NCI-H187 treated with DMSO at 0.1 percent for 48 hours (cell line): ENCODE measurements at regions not wholly inside any gene's neighbourhood (a gene's known extent, or its start where the extent isn't known, plus 50 kb on each side); places are given as distances from the start of the nearest gene placed in this dataset.

Experiments
- DNase-seq: peaks from one replicate; lab custom pipeline; 2025; lab: John Stamatoyannopoulos, UW

DNA sequence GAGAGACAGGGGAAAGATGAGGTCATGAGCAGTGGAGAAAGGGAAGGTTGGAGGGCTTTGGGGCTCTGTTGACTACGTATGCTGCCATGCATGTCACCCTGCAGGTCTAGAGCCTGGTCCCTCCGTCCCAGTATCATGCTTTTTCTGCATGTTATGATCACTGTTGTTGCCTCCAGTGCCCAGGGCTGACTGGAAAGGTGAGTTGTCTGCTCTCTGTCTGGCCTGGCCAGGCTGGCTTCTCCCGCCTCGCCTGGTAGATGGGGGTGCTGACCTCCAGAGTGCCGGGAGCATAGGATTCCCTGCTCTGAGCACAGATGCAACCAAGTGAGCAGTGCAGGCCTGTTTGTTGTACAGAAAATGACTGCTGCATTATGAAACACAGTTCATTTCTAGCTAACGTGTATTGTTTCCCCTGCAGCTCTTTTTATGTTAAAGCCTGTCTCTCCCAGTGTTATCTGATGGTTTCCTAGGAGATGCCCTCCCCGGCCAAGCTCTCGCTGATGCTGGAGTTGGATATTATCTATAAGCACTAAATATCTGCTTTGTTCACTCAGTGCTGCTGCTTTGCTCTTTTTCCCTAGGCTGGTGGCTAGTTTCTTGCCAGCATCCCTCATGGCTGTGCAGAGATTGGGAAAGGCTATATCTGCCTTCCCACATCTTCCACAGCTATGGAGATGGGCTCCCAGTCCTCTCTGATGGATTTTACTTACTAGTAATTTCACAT, 158.2 kb downstream of the TDRD15 start:
- no peak for DNase-seq

DNA sequence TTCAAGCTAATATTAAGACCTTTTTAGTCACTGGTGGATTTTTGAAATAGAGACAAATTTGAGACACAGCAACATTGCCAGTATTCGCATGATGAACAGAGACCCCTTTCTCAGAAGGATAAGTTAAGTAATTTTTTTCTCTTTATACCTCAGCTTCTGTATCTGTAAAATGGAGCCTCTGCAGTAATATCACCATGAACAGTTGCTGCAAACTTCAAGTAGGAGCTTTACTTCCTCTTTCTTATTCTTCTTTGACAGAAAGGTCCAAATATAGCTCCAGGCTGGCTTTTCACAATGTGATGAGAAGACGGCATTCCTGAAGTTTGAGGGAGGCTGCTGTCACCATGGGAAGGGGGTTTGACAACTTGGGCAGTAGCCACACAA, 158.7 kb downstream of the TDRD15 start:
- no peak for DNase-seq

- no peak for DNase-seq
Measured at GRCh38 chr2:21288299-21288698, 164.5 kb downstream of the TDRD15 start.

DNA sequence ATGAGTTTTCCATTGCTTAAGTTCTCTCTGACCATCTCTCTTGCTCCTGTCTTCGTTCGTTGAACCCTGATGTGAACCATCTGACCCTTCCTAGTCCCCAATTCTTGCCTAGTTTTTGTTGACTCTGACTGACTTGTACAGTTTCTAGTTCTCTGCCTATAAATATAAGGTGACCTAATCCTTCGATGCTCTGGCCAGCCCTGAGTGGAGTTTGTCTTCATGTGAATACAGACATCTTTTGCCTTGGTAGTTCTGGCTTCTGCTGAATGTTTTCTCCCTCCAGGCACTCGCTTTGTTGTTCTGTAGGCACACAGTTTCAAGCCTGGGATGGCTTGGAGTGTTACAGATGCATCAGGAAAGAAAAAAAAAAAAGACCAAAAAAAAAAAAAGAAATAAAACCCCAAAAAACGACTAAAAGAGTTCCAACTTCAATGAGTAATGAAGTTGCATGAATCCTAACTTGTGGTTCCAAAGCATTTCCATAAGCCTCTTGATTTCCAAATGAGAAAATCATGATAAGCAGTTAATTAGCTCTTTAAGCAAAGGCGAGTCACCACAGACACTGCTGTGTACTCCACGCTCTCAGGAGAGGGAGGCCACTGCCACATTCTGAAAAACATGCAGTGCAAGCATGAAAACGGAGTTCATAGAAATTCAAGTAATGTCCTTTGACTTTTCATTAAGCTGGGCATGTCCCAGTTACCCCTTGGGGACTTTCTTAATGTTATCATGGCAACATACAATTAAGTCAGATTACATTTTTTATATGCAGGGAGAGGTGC, 165.2 kb downstream of the TDRD15 start:
- no peak for DNase-seq

GRCh38 chr2:21289551-21289950, 165.8 kb downstream of the TDRD15 start:
- no peak for DNase-seq

DNA sequence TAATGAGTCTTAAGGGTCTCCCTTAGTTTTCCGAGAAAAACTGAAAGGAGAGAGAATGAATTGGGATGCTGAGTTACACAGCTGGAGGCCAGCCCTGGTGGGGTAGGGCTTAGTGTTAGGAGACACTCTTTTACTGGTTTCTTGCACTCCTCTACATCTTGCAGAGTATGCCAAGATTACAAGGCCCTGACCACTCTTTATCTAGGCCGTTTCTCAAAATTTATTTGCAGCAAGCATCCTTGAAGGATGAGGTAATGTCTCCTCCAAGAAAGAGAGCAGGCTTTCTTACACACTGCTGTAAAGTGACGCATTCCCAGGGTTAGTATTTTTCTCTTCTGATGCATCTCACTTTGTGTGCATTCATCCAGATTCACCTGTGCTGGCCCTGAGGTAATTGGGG, 166.2 kb downstream of the TDRD15 start:
- no peak for DNase-seq

DNA sequence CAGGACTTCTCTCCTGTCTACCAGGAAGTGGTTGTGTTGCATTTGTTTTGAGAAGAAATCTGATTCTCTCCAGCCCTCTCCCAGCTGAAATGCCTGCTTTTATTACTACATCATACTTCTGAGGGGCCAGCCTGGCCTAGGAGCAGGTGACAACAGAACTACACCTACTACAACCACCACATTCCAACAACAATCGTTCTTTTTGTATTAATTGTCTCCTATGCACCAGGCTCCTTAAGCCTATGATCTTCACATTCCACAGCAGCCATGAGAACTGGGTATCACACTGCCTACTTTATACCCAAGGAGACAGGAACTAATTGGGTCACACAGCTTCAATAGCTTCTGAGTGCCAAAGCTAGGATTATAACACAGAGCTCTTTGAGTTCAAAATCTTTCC, 167.7 kb downstream of the TDRD15 start:
- DNase-seq = no peak

- DNase-seq = no peak
Measured at GRCh38 chr2:21294446-21294845, 170.7 kb downstream of the TDRD15 start.

GRCh38 chr2:21299411-21299810, 175.6 kb downstream of the TDRD15 start:
- DNase-seq = no peak

- DNase-seq = no peak
Measured at GRCh38 chr2:21301871-21302455, 178.2 kb downstream of the TDRD15 start.

- no peak for DNase-seq
Measured at GRCh38 chr2:21303876-21304275, 180.1 kb downstream of the TDRD15 start.

- no peak for DNase-seq
Measured at GRCh38 chr2:21305581-21305980, 181.8 kb downstream of the TDRD15 start.

DNA sequence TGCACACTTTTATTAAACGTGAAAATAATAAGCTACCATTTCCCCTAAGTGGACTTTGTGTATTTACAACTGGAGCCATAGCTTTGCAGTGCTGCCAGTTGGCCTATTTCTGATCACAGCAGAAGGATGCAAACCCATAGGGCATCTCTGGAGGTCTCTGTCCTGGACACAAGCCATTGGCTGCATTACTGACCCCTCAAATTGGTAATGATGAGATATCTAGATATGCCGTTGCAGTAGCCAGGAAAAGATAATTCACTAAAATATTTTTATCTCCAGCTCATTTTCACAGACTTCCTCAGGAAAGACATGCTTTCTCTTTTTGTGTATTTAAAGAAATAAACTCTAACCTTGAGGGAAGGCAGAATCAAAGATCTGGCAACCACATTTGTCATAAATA, 182.5 kb downstream of the TDRD15 start:
- no peak for DNase-seq

DNA sequence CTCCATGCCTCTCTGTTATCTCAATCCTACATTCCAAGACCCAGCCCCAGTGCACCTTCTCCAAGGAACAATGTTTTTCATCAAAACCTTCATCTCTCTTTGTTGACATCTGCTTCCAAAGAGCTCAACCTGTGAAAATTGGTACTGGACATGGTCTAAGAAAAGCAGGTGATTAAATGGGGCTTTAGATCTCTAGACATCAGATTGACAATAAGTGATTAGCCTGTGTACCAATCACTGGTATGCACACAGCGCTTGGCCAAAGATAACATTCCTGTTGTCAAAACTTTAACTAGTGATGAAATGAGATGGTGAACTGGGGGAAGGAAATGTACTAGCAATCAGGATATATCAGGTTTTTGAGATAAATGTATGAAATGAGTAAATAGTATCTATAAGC, 183.3 kb downstream of the TDRD15 start:
- no peak for DNase-seq

GRCh38 chr2:21310493-21310892, 186.7 kb downstream of the TDRD15 start:
- DNase-seq = no peak

DNA sequence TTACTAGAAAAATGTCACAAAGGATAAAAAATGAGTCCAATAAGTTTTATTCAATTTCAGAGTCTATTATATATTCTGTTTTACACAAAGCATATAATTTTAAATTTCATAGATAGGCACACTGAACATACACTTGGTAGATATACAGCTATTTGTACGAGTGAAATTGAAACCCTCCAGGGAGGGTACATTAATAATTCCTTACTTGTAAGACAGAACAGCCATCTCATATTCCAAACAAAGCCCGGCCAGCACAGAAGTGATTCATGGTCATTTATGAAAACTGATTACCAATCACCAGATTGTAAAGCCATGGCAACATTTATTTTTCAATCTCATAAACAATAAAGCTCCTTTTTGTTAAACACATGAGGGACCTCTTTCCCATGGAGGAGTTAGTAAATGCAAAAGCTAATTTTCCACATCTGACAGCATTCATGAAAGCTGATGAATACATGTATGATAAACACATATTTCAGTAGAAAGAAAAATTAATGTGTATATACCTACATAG, 190.6 kb downstream of the TDRD15 start:
- DNase-seq = no peak

DNA sequence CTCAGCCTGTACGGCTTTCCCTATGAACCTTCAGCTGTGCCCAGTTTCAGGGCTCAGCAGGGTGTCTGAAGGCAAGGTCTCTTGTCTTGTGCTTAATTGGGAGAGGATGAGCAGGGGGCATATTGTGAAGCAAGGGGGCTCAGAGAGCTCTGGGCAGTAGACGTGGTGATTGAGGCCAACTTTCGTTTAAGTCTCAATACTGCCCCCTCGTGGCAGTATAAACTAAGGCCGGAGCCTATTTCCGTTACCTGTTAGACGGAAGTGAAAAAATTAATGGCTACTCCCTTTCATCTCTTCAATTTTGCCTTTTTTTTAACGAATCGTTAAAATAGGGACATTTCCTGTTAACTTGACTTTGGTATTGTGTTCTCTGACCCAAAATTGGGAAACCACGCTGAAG, 193.4 kb downstream of the TDRD15 start:
- no peak for DNase-seq

GRCh38 chr2:21318263-21318662, 194.5 kb downstream of the TDRD15 start:
- no peak for DNase-seq

DNA sequence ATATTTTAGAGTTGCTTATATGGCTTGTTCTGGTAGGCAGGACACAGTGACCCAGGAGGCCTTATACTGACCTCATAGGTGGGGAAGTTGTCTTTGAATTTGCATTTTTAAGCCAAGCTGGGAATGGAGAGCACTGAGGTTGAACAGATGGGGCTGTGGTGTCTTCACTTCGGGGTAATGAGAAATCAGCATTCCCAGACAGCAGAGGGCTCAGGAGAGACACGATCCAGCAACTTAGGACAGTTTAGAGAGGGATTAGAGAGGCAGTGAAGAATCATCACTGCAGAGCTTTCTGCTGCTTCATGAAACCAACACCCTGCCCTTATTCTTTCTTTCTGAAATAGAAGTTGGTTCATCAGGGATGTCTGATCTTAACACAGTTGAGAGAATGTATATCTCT, 202.4 kb downstream of the TDRD15 start:
- DNase-seq = no peak

- DNase-seq = no peak
Measured at GRCh38 chr2:21328177-21328576, 204.4 kb downstream of the TDRD15 start.

- DNase-seq = no peak
Measured at GRCh38 chr2:21330786-21331391, 207.1 kb downstream of the TDRD15 start.

DNA sequence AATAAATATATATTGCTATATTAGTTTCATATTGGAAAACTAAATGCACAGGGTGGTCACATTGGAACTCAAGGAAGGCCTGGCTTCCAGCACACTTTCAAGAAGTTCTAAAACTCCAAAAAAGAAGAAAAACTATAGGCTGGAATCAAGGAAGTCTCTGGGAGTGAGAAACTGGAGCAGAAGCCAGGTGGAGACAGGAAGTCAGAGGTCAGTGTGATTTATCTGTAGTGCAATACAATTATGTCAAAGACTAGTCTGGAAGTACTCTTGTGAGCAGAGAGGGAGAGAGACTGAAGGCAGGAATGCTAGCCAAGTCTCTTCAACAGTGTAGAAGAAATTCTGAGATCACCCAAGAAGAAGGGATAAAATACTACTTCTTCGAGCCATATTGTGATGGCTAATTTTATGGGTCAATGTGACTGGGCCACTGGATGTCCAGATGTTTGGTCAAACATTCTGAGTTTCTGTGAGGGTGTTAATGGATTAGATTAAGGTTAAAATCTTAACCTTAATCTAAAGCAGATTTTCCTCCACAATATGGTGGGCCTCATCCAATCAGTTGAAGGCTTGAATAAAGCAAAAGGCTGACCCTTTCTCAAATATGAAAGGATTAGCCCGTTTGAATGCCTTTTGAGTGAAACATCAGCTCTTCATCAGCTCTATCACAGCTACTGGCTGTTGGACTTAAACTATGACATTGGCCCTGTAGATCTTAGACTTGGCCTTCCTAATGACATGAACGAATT, 208.0 kb downstream of the TDRD15 start:
- DNase-seq = no peak
